ENCODE measurements at regions not wholly inside any gene's neighbourhood (a gene's known extent, or its start where the extent isn't known, plus 50 kb on each side); places are given as distances from the start of the nearest gene placed in this dataset.

- TF ChIP-seq POLR2A (IDR thresholded peaks at IDR 0.05) (no peak), CTCF (IDR thresholded peaks at IDR 0.05) (no peak), POLR2AphosphoS5 (IDR thresholded peaks at IDR 0.05) (no peak)
Measured at GRCh38 chr18:37955201-37955600, 389.6 kb upstream of the CELF4 start.
